Caki2 (cell line): ENCODE measurements at regions not wholly inside any gene's neighbourhood (a gene's known extent, or its start where the extent isn't known, plus 50 kb on each side); places are given as distances from the start of the nearest gene placed in this dataset.
"Not testable (repeated sequence)": the region's sequence is repeated elsewhere in the genome, so short reads cannot be mapped to it uniquely, and the experiment has no call there.

ENCODE experiments used
- DNase-seq: peaks from one replicate; pipeline ENCODE4 v3.0.0-alpha.2; 2015; ENCODE audit warnings: low read depth
- in situ Hi-C: cut with HindIII; loops from 2 replicates; pipeline ENCODE4 v1.10.0; 2016; ENCODE audit warnings: low sequenced_read_pairs, low pct_unique_long_range_greater_than_20kb, mixed read lengths

- in situ Hi-C loops = no loop called here
- DNase-seq = no peak
These were observed 54.6 kb upstream of the GPCPD1 start for GRCh38 chr20:5665417-5665816.

GRCh38 chr20:5663396-5663795 is 52.6 kb upstream of the GPCPD1 start:
- in situ Hi-C loops = no loop called here
- no peak for DNase-seq

- in situ Hi-C loops = no loop called here
- DNase-seq = no peak
These were observed 52.0 kb upstream of the GPCPD1 start for GRCh38 chr20:5662769-5663168.

GRCh38 chr20:5660756-5661155 is 50.0 kb upstream of the GPCPD1 start:
- DNase-seq, in situ Hi-C loops: not testable (repeated sequence)
